Subcutaneous abdominal adipose tissue (tissue), 5 donors: ENCODE measurements at regions not wholly inside any gene's neighbourhood (a gene's known extent, or its start where the extent isn't known, plus 50 kb on each side); places are given as distances from the start of the nearest gene placed in this dataset.

Experiments used
- H3K27ac ChIP-seq: one replicate; pipeline ENCODE4 v1.7.0; 2013; ENCODE audit warnings: low read depth, mild to moderate bottlenecking, inconsistent platforms, low read length, moderate library complexity
- H3K27me3 ChIP-seq, 5 donors: one replicate each; pipeline ENCODE4 v1.7.0; 2013; ENCODE audit warnings: low read length in 5 of 5, inconsistent platforms in 1 of 5; ENCODE audit not compliant: control insufficient read depth in 5 of 5, insufficient read depth in 4 of 5
- H3K36me3 ChIP-seq, 5 donors: one replicate each; pipeline ENCODE4 v1.7.0; 2013; ENCODE audit warnings: low read length in 5 of 5; ENCODE audit not compliant: control insufficient read depth in 5 of 5, insufficient read depth in 5 of 5
- H3K4me1 ChIP-seq, 5 donors: one replicate each; pipeline ENCODE4 v1.7.0; 2013; ENCODE audit warnings: low read length in 5 of 5, mild to moderate bottlenecking in 3 of 5, moderate library complexity in 1 of 5; ENCODE audit not compliant: control insufficient read depth in 5 of 5, insufficient read depth in 5 of 5
- H3K4me3 ChIP-seq, 5 donors: one replicate each; pipeline ENCODE4 v1.7.0; 2013; ENCODE audit warnings: low read length in 5 of 5, low read depth in 1 of 5
- H3K9ac ChIP-seq, 5 donors: one replicate each; pipeline ENCODE4 v1.7.0; 2013; ENCODE audit warnings: low read length in 5 of 5, mild to moderate bottlenecking in 4 of 5, moderate library complexity in 3 of 5
- H3K9me3 ChIP-seq, 5 donors: one replicate each; pipeline ENCODE4 v1.7.0; 2013; ENCODE audit warnings: low read length in 5 of 5; ENCODE audit not compliant: control insufficient read depth in 5 of 5
- donor health status: healthy.
- donor health status: healthy.
- donor health status: healthy.
- donor health status: healthy.
- donor health status: healthy.

- Histone ChIP-seq H3K4me3 (no peak overlapping the region), H3K9ac (no peak overlapping the region), H3K27me3 (no peaks in the 10 kb centered on the region), H3K9me3 (no peaks in the 10 kb centered on the region), H3K36me3 (no peaks in the 10 kb centered on the region), H3K4me1 (peaks cover 0 to 5% (median 1%) of the 10 kb centered on the region in 5 donors), H3K27ac (no peak overlapping the region)
Observed at GRCh38 chr4:113831457-113831856, 69.9 kb upstream of the CAMK2D start.

- no peak overlapping the region for H3K27ac ChIP-seq
- H3K4me3 ChIP-seq = no peak overlapping the region
- no peaks in the 10 kb centered on the region for H3K36me3 ChIP-seq
- no peaks in the 10 kb centered on the region for H3K27me3 ChIP-seq
- H3K4me1 ChIP-seq = peaks cover 0 to 19% (median 9%) of the 10 kb centered on the region in 5 donors
- no peaks in the 10 kb centered on the region for H3K9me3 ChIP-seq
- no peak overlapping the region for H3K9ac ChIP-seq
Observed at GRCh38 chr4:113828702-113829101, 67.2 kb upstream of the CAMK2D start.

GRCh38 chr4:113827285-113827684 is 65.7 kb upstream of the CAMK2D start:
- H3K27ac ChIP-seq = no peak overlapping the region
- no peaks in the 10 kb centered on the region for H3K27me3 ChIP-seq
- no peak overlapping the region for H3K9ac ChIP-seq
- peaks cover 0 to 27% (median 9%) of the 10 kb centered on the region in 5 donors for H3K4me1 ChIP-seq
- no peaks in the 10 kb centered on the region for H3K9me3 ChIP-seq
- no peaks in the 10 kb centered on the region for H3K36me3 ChIP-seq
- no peak overlapping the region for H3K4me3 ChIP-seq

- H3K27me3 ChIP-seq = no peaks in the 10 kb centered on the region
- H3K27ac ChIP-seq = no peak overlapping the region
- H3K4me1 ChIP-seq = peaks cover 0 to 35% (median 9%) of the 10 kb centered on the region in 5 donors
- no peak overlapping the region for H3K4me3 ChIP-seq
- H3K9me3 ChIP-seq = no peaks in the 10 kb centered on the region
- no peak overlapping the region for H3K9ac ChIP-seq
- no peaks in the 10 kb centered on the region for H3K36me3 ChIP-seq
Observed at GRCh38 chr4:113826421-113826820, 64.9 kb upstream of the CAMK2D start.

- no peak overlapping the region for H3K9ac ChIP-seq
- no peaks in the 10 kb centered on the region for H3K27me3 ChIP-seq
- H3K4me3 ChIP-seq = no peak overlapping the region
- peaks cover 0 to 44% (median 14%) of the 10 kb centered on the region in 5 donors for H3K4me1 ChIP-seq
- no peaks in the 10 kb centered on the region for H3K9me3 ChIP-seq
- no peak overlapping the region for H3K27ac ChIP-seq
- H3K36me3 ChIP-seq = no peaks in the 10 kb centered on the region
Observed at GRCh38 chr4:113825272-113825671, 63.7 kb upstream of the CAMK2D start.

GRCh38 chr4:113824396-113824795 is 62.9 kb upstream of the CAMK2D start:
- no peak overlapping the region for H3K27ac ChIP-seq
- no peaks in the 10 kb centered on the region for H3K27me3 ChIP-seq
- no peaks in the 10 kb centered on the region for H3K9me3 ChIP-seq
- peaks cover 0 to 49% (median 19%) of the 10 kb centered on the region in 5 donors for H3K4me1 ChIP-seq
- no peak overlapping the region for H3K4me3 ChIP-seq
- no peaks in the 10 kb centered on the region for H3K36me3 ChIP-seq
- H3K9ac ChIP-seq = no peak overlapping the region

GRCh38 chr4:113823291-113823659 is 61.7 kb upstream of the CAMK2D start:
- Histone ChIP-seq H3K27ac (no peak overlapping the region), H3K4me1 (peaks cover 0 to 49% (median 19%) of the 10 kb centered on the region in 5 donors), H3K9me3 (no peaks in the 10 kb centered on the region), H3K27me3 (no peaks in the 10 kb centered on the region), H3K4me3 (no peak overlapping the region), H3K36me3 (no peaks in the 10 kb centered on the region), H3K9ac (no peak overlapping the region)

GRCh38 chr4:113822555-113823290 is 61.2 kb upstream of the CAMK2D start:
- Histone ChIP-seq H3K27ac (no peak overlapping the region), H3K9me3 (no peaks in the 10 kb centered on the region), H3K4me3 (no peak overlapping the region), H3K27me3 (no peaks in the 10 kb centered on the region), H3K4me1 (peaks cover 0 to 49% (median 19%) of the 10 kb centered on the region in 5 donors), H3K36me3 (no peaks in the 10 kb centered on the region), H3K9ac (no peak overlapping the region)

GRCh38 chr4:113821856-113822255 is 60.3 kb upstream of the CAMK2D start:
- Histone ChIP-seq H3K9me3 (no peaks in the 10 kb centered on the region), H3K36me3 (no peaks in the 10 kb centered on the region), H3K9ac (no peak overlapping the region), H3K4me3 (no peak overlapping the region), H3K27ac (no peak overlapping the region), H3K4me1 (peaks cover 0 to 49% (median 19%) of the 10 kb centered on the region in 5 donors), H3K27me3 (no peaks in the 10 kb centered on the region)

- no peak overlapping the region for H3K9ac ChIP-seq
- H3K4me3 ChIP-seq = no peak overlapping the region
- H3K4me1 ChIP-seq = peaks cover 0 to 31% (median 19%) of the 10 kb centered on the region in 5 donors
- no peaks in the 10 kb centered on the region for H3K27me3 ChIP-seq
- no peaks in the 10 kb centered on the region for H3K9me3 ChIP-seq
- H3K27ac ChIP-seq = no peak overlapping the region
- H3K36me3 ChIP-seq = no peaks in the 10 kb centered on the region
Observed at GRCh38 chr4:113820108-113820507, 58.6 kb upstream of the CAMK2D start.
